Neural progenitor cell (in vitro differentiated cells): ENCODE measurements at regions not wholly inside any gene's neighbourhood (a gene's known extent, or its start where the extent isn't known, plus 50 kb on each side); places are given as distances from the start of the nearest gene placed in this dataset.
"Not testable (repeated sequence)": the region's sequence is repeated elsewhere in the genome, so short reads cannot be mapped to it uniquely, and the experiment has no call there.

Experiments used
- EZH2 ChIP-seq: fragments of 200-600 bp; sonication (generic); IDR thresholded peaks from 2 replicates; pipeline ENCODE4 v1.6.1; 2017; ENCODE audit warnings: antibody characterized with exemption, mild to moderate bottlenecking, moderate library complexity
- EZH2phosphoT487 ChIP-seq: fragments of 200-600 bp; sonication (generic); IDR thresholded peaks from 2 replicates; pipeline ENCODE4 v1.6.1; 2017; ENCODE audit warnings: antibody characterized with exemption
- TF ChIP-seq, protein P1 (sequence below): fragments of 200-600 bp; sonication (generic); IDR thresholded peaks from 2 replicates; pipeline ENCODE4 v1.5.1; 2017; ENCODE audit warnings: antibody characterized with exemption, mild to moderate bottlenecking

DNA sequence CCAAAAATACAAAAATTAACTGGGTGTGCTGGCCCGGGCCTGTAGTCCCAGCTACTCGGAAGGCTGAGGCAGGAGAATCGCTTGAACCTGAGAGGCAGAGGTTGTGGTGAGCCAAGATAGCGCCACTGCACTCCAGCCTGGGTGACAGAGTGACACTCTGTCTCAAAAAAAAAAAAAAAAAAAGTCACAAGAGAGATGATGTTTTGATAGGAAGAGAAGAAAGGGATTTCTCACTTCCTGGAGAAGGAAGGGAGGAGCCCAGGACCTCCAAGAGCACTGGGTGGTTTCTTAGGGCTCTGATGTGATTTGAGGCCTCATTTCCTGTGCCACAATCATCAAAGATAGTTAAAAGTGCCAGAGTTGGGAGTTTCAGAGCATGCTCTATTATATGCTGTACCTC is 1048.3 kb downstream of the BCL11B start:
- TF ChIP-seq, protein P1, sequence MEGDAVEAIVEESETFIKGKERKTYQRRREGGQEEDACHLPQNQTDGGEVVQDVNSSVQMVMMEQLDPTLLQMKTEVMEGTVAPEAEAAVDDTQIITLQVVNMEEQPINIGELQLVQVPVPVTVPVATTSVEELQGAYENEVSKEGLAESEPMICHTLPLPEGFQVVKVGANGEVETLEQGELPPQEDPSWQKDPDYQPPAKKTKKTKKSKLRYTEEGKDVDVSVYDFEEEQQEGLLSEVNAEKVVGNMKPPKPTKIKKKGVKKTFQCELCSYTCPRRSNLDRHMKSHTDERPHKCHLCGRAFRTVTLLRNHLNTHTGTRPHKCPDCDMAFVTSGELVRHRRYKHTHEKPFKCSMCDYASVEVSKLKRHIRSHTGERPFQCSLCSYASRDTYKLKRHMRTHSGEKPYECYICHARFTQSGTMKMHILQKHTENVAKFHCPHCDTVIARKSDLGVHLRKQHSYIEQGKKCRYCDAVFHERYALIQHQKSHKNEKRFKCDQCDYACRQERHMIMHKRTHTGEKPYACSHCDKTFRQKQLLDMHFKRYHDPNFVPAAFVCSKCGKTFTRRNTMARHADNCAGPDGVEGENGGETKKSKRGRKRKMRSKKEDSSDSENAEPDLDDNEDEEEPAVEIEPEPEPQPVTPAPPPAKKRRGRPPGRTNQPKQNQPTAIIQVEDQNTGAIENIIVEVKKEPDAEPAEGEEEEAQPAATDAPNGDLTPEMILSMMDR: not testable (repeated sequence)
- not testable (repeated sequence) for TF ChIP-seq EZH2, EZH2phosphoT487
